NOMO-1 treated with DMSO at 0.1 percent for 48 hours (cell line): ENCODE measurements at regions not wholly inside any gene's neighbourhood (a gene's known extent, or its start where the extent isn't known, plus 50 kb on each side); places are given as distances from the start of the nearest gene placed in this dataset.

ENCODE experiments used
- DNase-seq: peaks from one replicate; lab custom pipeline; 2025; ENCODE audit not compliant: unreplicated experiment; lab: John Stamatoyannopoulos, UW

GRCh38 chr3:159210336-159210735 lies 408.5 kb downstream of the MFSD1 start:
- DNase-seq, result no peak

GRCh38 chr3:159216311-159216710 lies 414.5 kb downstream of the MFSD1 start:
- no peak for DNase-seq

GRCh38 chr3:159219231-159219630 lies 417.4 kb downstream of the MFSD1 start:
- DNase-seq, result no peak

- DNase-seq, result no peak
Measured at GRCh38 chr3:159221335-159221734, 419.5 kb downstream of the MFSD1 start.

- peak; percentile 62 for DNase-seq
Measured at GRCh38 chr3:159229116-159229680, 427.3 kb downstream of the MFSD1 start.

GRCh38 chr3:159232966-159233365 lies 431.1 kb downstream of the MFSD1 start:
- DNase-seq, result no peak

GRCh38 chr3:159233734-159234133 lies 431.9 kb downstream of the MFSD1 start:
- DNase-seq, result peak; percentile 18

GRCh38 chr3:159234306-159234705 lies 432.5 kb downstream of the MFSD1 start:
- no peak for DNase-seq

- DNase-seq, result no peak
Measured at GRCh38 chr3:159236321-159236720, 434.5 kb downstream of the MFSD1 start.

GRCh38 chr3:159237226-159237625 lies 435.4 kb downstream of the MFSD1 start:
- no peak for DNase-seq

- DNase-seq, result no peak
Measured at GRCh38 chr3:159238646-159239045, 436.8 kb downstream of the MFSD1 start.

- DNase-seq, result no peak
Measured at GRCh38 chr3:159239059-159239458, 437.2 kb downstream of the MFSD1 start.

- no peak for DNase-seq
Measured at GRCh38 chr3:159244933-159245332, 443.1 kb downstream of the MFSD1 start.

- no peak for DNase-seq
Measured at GRCh38 chr3:159245871-159246270, 444.0 kb downstream of the MFSD1 start.

- DNase-seq, result no peak
Measured at GRCh38 chr3:159246385-159246784, 444.5 kb downstream of the MFSD1 start.

- DNase-seq, result no peak
Measured at GRCh38 chr3:159249472-159250174, 447.8 kb downstream of the MFSD1 start.

- no peak for DNase-seq
Measured at GRCh38 chr3:159250961-159251360, 449.1 kb downstream of the MFSD1 start.

GRCh38 chr3:159252274-159252673 lies 450.4 kb downstream of the MFSD1 start:
- no peak for DNase-seq

- peak; percentile 78 for DNase-seq
Measured at GRCh38 chr3:159252772-159253384, 451.0 kb downstream of the MFSD1 start.

GRCh38 chr3:159253860-159254259 lies 452.0 kb downstream of the MFSD1 start:
- DNase-seq, result no peak

GRCh38 chr3:159257954-159258353 lies 456.1 kb downstream of the MFSD1 start:
- DNase-seq, result no peak

GRCh38 chr3:159258934-159259333 lies 457.1 kb downstream of the MFSD1 start:
- DNase-seq, result no peak
